Breast epithelium (tissue), 3 donors: ENCODE measurements at regions not wholly inside any gene's neighbourhood (a gene's known extent, or its start where the extent isn't known, plus 50 kb on each side); places are given as distances from the start of the nearest gene placed in this dataset.

ENCODE experiments used
- CTCF ChIP-seq, 3 donors: fragments of 450-650 bp; IDR thresholded peaks; one replicate each; pipeline ENCODE4 v1.5.1; 2016 to 2017; ENCODE audit warnings: antibody characterized with exemption in 3 of 3, mild to moderate bottlenecking in 3 of 3, moderate library complexity in 3 of 3
- POLR2AphosphoS5 ChIP-seq, 3 donors: sonication (generic); formaldehyde crosslinking; IDR thresholded peaks; one replicate each; pipeline ENCODE4 v1.6.1; 2017; ENCODE audit warnings: antibody characterized with exemption in 3 of 3

DNA sequence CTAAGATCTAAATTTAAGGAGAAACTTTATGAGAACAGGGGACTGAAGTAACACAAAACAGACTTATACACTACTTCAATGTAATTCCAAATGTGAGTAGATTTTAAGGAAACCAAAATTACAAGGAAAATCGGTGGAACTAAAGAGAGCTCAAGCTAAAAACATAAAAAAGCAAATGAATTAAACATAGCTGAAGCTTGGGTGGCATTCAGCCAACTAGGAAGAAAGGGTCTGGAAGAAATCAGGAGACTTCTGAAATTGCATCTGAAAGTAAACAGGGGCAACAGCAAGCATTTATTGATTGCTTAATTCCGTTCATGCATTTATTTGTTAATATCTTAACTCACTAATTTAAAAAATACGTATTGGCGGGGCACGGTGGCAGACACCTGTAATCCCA, 727.3 kb upstream of the PKDCC start:
- TF ChIP-seq CTCF (IDR thresholded peaks at IDR 0.05) = no peak
- no peak for TF ChIP-seq POLR2AphosphoS5 (IDR thresholded peaks at IDR 0.05)
